ENCODE measurements at regions not wholly inside any gene's neighbourhood (a gene's known extent, or its start where the extent isn't known, plus 50 kb on each side); places are given as distances from the start of the nearest gene placed in this dataset.

DNA sequence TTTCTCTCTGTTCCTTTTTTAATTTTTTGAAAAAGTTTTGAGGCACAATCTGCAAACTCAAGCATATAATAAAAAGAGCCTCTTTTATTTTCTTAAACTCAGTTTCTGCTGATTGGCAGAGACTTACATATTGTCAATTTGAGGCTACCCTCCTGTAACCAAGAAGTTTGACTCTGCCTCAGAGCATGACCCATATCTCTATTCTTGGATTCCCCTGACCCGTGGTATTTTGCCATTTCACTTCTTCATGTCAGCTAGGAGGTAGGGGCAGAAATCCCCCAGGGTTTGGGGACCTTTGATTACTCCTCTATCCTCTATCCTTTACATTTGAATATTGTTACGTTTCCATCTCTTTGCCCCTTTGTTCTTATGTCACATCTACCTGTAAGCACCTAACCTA lies 479.1 kb upstream of the ALCAM start:
- Histone ChIP-seq H2AFZ (ENCODE audit: low read depth, low read length) (no peak overlapping the region), H4K20me1 (ENCODE audit: insufficient read depth) (no peaks in the 10 kb centered on the region), H3K4me3 (ENCODE audit: low read length) (no peak overlapping the region), H3K9me2 (ENCODE audit: insufficient read depth, low read length) (no peaks in the 10 kb centered on the region), H3K27me3 (ENCODE audit: insufficient read depth, low read depth, low read length) (no peaks in the 10 kb centered on the region), H3K27ac (ENCODE audit: low read length) (no peak overlapping the region), H3K9me3 (ENCODE audit: low read length) (no peaks in the 10 kb centered on the region), H3K36me3 (ENCODE audit: insufficient read depth, low read length) (no peaks in the 10 kb centered on the region), H3K4me2 (ENCODE audit: low read length) (no peak overlapping the region), H3F3A (ENCODE audit: insufficient read depth, low read length, poor library complexity, severe bottlenecking) (no peaks in the 10 kb centered on the region), H3K79me2 (replicated peaks; ENCODE audit: insufficient read depth, low read length) (no peaks in the 10 kb centered on the region), H3K9ac (ENCODE audit: low read length) (no peak overlapping the region)
- no peak for TF ChIP-seq TAF1 (IDR thresholded peaks at IDR 0.05; ENCODE audit: low read depth)
- TF ChIP-seq, protein P1, sequence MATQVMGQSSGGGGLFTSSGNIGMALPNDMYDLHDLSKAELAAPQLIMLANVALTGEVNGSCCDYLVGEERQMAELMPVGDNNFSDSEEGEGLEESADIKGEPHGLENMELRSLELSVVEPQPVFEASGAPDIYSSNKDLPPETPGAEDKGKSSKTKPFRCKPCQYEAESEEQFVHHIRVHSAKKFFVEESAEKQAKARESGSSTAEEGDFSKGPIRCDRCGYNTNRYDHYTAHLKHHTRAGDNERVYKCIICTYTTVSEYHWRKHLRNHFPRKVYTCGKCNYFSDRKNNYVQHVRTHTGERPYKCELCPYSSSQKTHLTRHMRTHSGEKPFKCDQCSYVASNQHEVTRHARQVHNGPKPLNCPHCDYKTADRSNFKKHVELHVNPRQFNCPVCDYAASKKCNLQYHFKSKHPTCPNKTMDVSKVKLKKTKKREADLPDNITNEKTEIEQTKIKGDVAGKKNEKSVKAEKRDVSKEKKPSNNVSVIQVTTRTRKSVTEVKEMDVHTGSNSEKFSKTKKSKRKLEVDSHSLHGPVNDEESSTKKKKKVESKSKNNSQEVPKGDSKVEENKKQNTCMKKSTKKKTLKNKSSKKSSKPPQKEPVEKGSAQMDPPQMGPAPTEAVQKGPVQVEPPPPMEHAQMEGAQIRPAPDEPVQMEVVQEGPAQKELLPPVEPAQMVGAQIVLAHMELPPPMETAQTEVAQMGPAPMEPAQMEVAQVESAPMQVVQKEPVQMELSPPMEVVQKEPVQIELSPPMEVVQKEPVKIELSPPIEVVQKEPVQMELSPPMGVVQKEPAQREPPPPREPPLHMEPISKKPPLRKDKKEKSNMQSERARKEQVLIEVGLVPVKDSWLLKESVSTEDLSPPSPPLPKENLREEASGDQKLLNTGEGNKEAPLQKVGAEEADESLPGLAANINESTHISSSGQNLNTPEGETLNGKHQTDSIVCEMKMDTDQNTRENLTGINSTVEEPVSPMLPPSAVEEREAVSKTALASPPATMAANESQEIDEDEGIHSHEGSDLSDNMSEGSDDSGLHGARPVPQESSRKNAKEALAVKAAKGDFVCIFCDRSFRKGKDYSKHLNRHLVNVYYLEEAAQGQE (IDR thresholded peaks at IDR 0.05; ENCODE audit: borderline replicate concordance), result no peak

GRCh38 chr3:104892044-104892443 lies 474.7 kb upstream of the ALCAM start:
- Histone ChIP-seq H3K36me3 (ENCODE audit: insufficient read depth, low read length) (no peaks in the 10 kb centered on the region), H3K9me2 (ENCODE audit: insufficient read depth, low read length) (no peaks in the 10 kb centered on the region), H3K27me3 (ENCODE audit: insufficient read depth, low read depth, low read length) (no peaks in the 10 kb centered on the region), H3K4me3 (ENCODE audit: low read length) (no peak overlapping the region), H3K79me2 (replicated peaks; ENCODE audit: insufficient read depth, low read length) (no peaks in the 10 kb centered on the region), H3K9me3 (ENCODE audit: low read length) (no peaks in the 10 kb centered on the region), H3K9ac (ENCODE audit: low read length) (no peak overlapping the region), H3K27ac (ENCODE audit: low read length) (no peak overlapping the region), H4K20me1 (ENCODE audit: insufficient read depth) (no peaks in the 10 kb centered on the region), H2AFZ (ENCODE audit: low read depth, low read length) (no peak overlapping the region), H3F3A (ENCODE audit: insufficient read depth, low read length, poor library complexity, severe bottlenecking) (no peaks in the 10 kb centered on the region), H3K4me2 (ENCODE audit: low read length) (no peak overlapping the region)
- TF ChIP-seq, protein P1 (IDR thresholded peaks at IDR 0.05; ENCODE audit: borderline replicate concordance), result no peak
- no peak for TF ChIP-seq SMC3 (conservative IDR thresholded peaks at IDR 0.05; ENCODE audit: poor library complexity)
- TF ChIP-seq, protein P2, sequence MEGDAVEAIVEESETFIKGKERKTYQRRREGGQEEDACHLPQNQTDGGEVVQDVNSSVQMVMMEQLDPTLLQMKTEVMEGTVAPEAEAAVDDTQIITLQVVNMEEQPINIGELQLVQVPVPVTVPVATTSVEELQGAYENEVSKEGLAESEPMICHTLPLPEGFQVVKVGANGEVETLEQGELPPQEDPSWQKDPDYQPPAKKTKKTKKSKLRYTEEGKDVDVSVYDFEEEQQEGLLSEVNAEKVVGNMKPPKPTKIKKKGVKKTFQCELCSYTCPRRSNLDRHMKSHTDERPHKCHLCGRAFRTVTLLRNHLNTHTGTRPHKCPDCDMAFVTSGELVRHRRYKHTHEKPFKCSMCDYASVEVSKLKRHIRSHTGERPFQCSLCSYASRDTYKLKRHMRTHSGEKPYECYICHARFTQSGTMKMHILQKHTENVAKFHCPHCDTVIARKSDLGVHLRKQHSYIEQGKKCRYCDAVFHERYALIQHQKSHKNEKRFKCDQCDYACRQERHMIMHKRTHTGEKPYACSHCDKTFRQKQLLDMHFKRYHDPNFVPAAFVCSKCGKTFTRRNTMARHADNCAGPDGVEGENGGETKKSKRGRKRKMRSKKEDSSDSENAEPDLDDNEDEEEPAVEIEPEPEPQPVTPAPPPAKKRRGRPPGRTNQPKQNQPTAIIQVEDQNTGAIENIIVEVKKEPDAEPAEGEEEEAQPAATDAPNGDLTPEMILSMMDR (IDR thresholded peaks at IDR 0.05; ENCODE audit: poor library complexity, severe bottlenecking), result no peak
- TF ChIP-seq TAF1 (IDR thresholded peaks at IDR 0.05; ENCODE audit: low read depth), result no peak
- TF ChIP-seq RAD21 (conservative IDR thresholded peaks at IDR 0.05), result no peak
- TF ChIP-seq EP300 (conservative IDR thresholded peaks at IDR 0.05; ENCODE audit: poor library complexity, severe bottlenecking), result no peak
- TF ChIP-seq MXI1 (conservative IDR thresholded peaks at IDR 0.05; ENCODE audit: poor library complexity, severe bottlenecking), result no peak
- TF ChIP-seq EZH2 (IDR thresholded peaks at IDR 0.05; ENCODE audit: borderline replicate concordance, insufficient read depth, low read length, poor library complexity, severe bottlenecking), result no peak
- no peak for TF ChIP-seq POLR2AphosphoS5 (IDR thresholded peaks at IDR 0.05)
